HL-60 (cell line): ENCODE measurements at regions not wholly inside any gene's neighbourhood (a gene's known extent, or its start where the extent isn't known, plus 50 kb on each side); places are given as distances from the start of the nearest gene placed in this dataset.

Experiments used
- DNase-seq, 2 experiments: peaks; one replicate each; pipeline ENCODE4 v3.0.0-alpha.2; 2010 to 2020; ENCODE audit warnings: low read depth in 1 of 2, low spot score in 1 of 2
- H3K27ac ChIP-seq: fragments of 250-450 bp; sonication (Bioruptor Pico); replicated peaks from 2 replicates; pipeline ENCODE4 v1.5.1; 2020; ENCODE audit warnings: mild to moderate bottlenecking, moderate library complexity
- H3K27me3 ChIP-seq: fragments of 250-450 bp; sonication (Bioruptor Pico); 2 replicates; pipeline ENCODE4 v1.5.1; 2021; ENCODE audit warnings: mild to moderate bottlenecking, moderate library complexity; ENCODE audit not compliant: insufficient read depth, poor library complexity, severe bottlenecking
- H3K4me3 ChIP-seq: replicated peaks from 2 replicates; pipeline ENCODE4 v1.5.1; 2011; ENCODE audit warnings: mild to moderate bottlenecking, control low read depth, low read length; ENCODE audit not compliant: insufficient read depth
- CTCF ChIP-seq: IDR thresholded peaks from one replicate; pipeline ENCODE4 v1.5.1; 2011; ENCODE audit warnings: low read length, control low read depth, inconsistent platforms; ENCODE audit not compliant: insufficient read depth
- GABPA ChIP-seq: IDR thresholded peaks from 2 replicates; pipeline ENCODE4 v1.6.1; 2012; ENCODE audit warnings: low read depth
- POLR2AphosphoS5 ChIP-seq: IDR thresholded peaks from 2 replicates; pipeline ENCODE4 v1.6.1; 2012; ENCODE audit warnings: low read depth
- REST ChIP-seq: IDR thresholded peaks from 2 replicates; pipeline ENCODE4 v1.6.1; 2012; ENCODE audit warnings: low read depth; ENCODE audit not compliant: insufficient replicate concordance
- SPI1 ChIP-seq: IDR thresholded peaks from 2 replicates; pipeline ENCODE4 v1.6.1; 2012; ENCODE audit warnings: low read depth, mild to moderate bottlenecking, borderline replicate concordance

- H3K27me3 ChIP-seq, result no peaks in the 10 kb centered on the region
- no peak overlapping the region for H3K4me3 ChIP-seq
- no peak overlapping the region for H3K27ac ChIP-seq
- no peak for DNase-seq
- TF ChIP-seq SPI1, result no peak
- no peak for TF ChIP-seq POLR2AphosphoS5
- no peak for TF ChIP-seq CTCF
- TF ChIP-seq GABPA, result no peak
- no peak for TF ChIP-seq REST
Observed at GRCh38 chr1:4593106-4593505, 61.3 kb upstream of the AJAP1 start.

GRCh38 chr1:4594286-4594991, 60.0 kb upstream of the AJAP1 start:
- DNase-seq, result no peak
- TF ChIP-seq REST (no peak), CTCF (no peak), POLR2AphosphoS5 (no peak), GABPA (no peak), SPI1 (no peak)
- Histone ChIP-seq H3K27me3 (no peaks in the 10 kb centered on the region), H3K4me3 (no peak overlapping the region), H3K27ac (no peak overlapping the region)

GRCh38 chr1:4595341-4596225, 58.8 kb upstream of the AJAP1 start:
- no peak for DNase-seq
- H3K27ac ChIP-seq, result no peak overlapping the region

More at GRCh38 chr1:4595341-4596225, 58.8 kb upstream of the AJAP1 start:
- TF ChIP-seq SPI1, result no peak
- no peak for TF ChIP-seq GABPA
- no peak for TF ChIP-seq POLR2AphosphoS5
- TF ChIP-seq REST, result no peak
- no peak for TF ChIP-seq CTCF
- Histone ChIP-seq H3K4me3 (no peak overlapping the region), H3K27me3 (no peaks in the 10 kb centered on the region)
